ENCODE measurements at regions not wholly inside any gene's neighbourhood (a gene's known extent, or its start where the extent isn't known, plus 50 kb on each side); places are given as distances from the start of the nearest gene placed in this dataset.

DNA sequence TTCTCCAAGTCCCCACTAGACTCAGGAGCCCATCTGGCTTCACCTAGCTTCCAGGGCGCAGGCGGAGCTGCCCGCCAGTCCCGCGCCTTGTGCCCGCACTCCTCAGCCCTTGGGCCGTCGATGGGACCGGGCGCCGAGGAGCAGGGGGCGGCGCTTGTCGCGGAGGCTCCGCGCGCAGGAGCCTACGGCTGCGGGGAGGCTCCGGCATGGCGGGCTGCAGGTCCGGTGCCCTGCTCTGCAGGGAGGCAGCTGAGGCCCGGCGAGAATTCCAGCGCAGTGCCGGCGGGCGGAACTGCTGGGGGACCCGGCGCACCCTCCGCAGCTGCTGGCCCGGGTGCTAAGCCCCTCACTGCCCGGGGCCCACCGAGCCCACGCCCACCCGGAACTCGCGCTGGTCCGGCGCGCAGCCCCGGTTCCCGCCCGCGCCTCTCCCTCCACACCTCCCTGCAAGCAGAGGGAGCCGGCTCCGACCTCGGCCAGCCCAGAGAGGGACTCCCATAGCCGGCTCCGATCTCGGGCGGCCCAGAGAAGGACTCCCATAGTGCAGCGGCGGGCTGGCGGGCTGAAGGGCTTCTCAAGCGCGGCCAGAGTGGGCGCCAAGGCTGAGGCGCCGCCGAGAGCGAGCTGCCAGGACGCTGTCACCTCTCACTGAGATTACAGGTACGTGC, 78.1 kb upstream of the PJA2 start:
- no peak for TF ChIP-seq CTCF (conservative IDR thresholded peaks at IDR 0.05; ENCODE audit: low read depth, low read length)
- no peak overlapping the region for H3K4me3 ChIP-seq (ENCODE audit: low read depth, low read length)

DNA sequence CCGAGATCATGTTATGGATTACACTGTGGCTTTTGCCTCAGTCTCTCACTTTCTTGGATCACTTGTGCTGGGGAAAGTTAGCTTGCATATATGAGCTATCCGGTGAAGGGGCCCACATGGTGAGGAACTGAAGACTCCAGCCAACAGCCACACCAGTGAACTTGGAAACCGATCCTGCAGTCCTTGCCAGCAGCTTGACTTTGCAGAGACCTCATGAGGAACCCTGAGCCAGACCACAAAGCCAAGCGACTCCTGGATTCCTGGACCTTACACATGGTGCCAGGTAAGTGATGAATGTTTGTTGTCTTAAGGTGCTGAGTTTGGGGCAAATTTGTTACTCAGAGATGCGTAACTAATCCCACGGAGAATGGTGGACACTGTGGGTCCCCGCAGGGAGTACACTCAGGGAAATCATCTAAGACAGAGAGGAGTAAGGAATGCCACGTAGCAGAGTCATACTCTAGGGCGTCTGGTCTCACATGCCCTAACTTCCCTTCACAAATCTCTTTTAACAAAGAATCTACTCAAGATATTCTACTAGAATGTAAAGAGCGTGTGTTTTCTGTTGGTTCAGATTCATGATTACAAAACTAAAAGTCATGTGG, 76.5 kb upstream of the PJA2 start:
- DNase-seq (ENCODE audit: low read depth), result no peak
- H3K4me3 ChIP-seq (ENCODE audit: low read depth, low read length), result no peak overlapping the region
- no peak for TF ChIP-seq CTCF (conservative IDR thresholded peaks at IDR 0.05; ENCODE audit: low read depth, low read length)

More for the DNA sequence above, 78.1 kb upstream of the PJA2 start:
- DNase-seq (ENCODE audit: low read depth), result no peak

GRCh38 chr5:109485030-109485429, 75.3 kb upstream of the PJA2 start:
- no peak for TF ChIP-seq CTCF (conservative IDR thresholded peaks at IDR 0.05; ENCODE audit: low read depth, low read length)
- no peak overlapping the region for H3K4me3 ChIP-seq (ENCODE audit: low read depth, low read length)
- DNase-seq (ENCODE audit: low read depth), result no peak

DNA sequence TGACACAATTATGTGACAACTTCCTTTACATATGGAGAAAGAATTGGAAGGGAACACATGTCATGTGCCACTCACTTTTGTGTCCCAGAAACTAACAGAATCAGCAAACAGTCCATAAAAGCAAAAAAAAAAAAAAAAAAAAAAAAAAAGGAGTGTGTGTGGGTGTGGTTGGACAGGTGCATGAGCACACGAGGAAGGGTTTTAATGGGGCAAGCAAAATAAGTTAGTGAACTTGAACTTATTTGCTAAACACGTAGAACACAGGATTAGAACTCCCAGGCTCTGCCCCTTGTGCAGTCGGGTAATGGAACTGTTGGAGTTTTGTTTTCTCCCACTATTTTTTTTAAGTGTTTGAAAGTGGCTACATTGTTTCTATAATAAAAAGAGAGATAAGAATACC, 74.8 kb upstream of the PJA2 start:
- DNase-seq (ENCODE audit: low read depth), result no peak
- H3K4me3 ChIP-seq (ENCODE audit: low read depth, low read length), result no peak overlapping the region
- TF ChIP-seq CTCF (conservative IDR thresholded peaks at IDR 0.05; ENCODE audit: low read depth, low read length), result no peak

GRCh38 chr5:109483395-109483971, 73.7 kb upstream of the PJA2 start:
- no peak for TF ChIP-seq CTCF (conservative IDR thresholded peaks at IDR 0.05; ENCODE audit: low read depth, low read length)
- H3K4me3 ChIP-seq (ENCODE audit: low read depth, low read length), result no peak overlapping the region
- DNase-seq (ENCODE audit: low read depth), result no peak

- H3K4me3 ChIP-seq (ENCODE audit: low read depth, low read length), result no peak overlapping the region
- no peak for TF ChIP-seq CTCF (conservative IDR thresholded peaks at IDR 0.05; ENCODE audit: low read depth, low read length)
- DNase-seq (ENCODE audit: low read depth), result no peak
Observed at GRCh38 chr5:109482748-109483147, 73.0 kb upstream of the PJA2 start.

Data from epithelial cell of proximal tubule (primary cell).